ENCODE measurements at regions not wholly inside any gene's neighbourhood (a gene's known extent, or its start where the extent isn't known, plus 50 kb on each side); places are given as distances from the start of the nearest gene placed in this dataset.
"Not testable (repeated sequence)": the region's sequence is repeated elsewhere in the genome, so short reads cannot be mapped to it uniquely, and the experiment has no call there.

- DNase-seq (ENCODE audit: low spot score); ATAC-seq (ENCODE audit: low FRiP score): not testable (repeated sequence)
Observed at GRCh38 chr9:67635067-67635466, 223.7 kb upstream of the ANKRD20A1 start.

- DNase-seq (ENCODE audit: low spot score); ATAC-seq (ENCODE audit: low FRiP score): not testable (repeated sequence)
Observed at GRCh38 chr9:67611900-67612299, 246.8 kb upstream of the ANKRD20A1 start.

- not testable (repeated sequence) for ATAC-seq (ENCODE audit: low FRiP score); DNase-seq (ENCODE audit: low spot score)
Observed at GRCh38 chr9:67609872-67610271, 248.9 kb upstream of the ANKRD20A1 start.

GRCh38 chr9:67609435-67609834, 249.3 kb upstream of the ANKRD20A1 start:
- ATAC-seq (ENCODE audit: low FRiP score); DNase-seq (ENCODE audit: low spot score): not testable (repeated sequence)

GRCh38 chr9:67605113-67605512, 253.6 kb upstream of the ANKRD20A1 start:
- ATAC-seq (ENCODE audit: low FRiP score); DNase-seq (ENCODE audit: low spot score): not testable (repeated sequence)

GRCh38 chr9:67603609-67604008, 255.1 kb upstream of the ANKRD20A1 start:
- not testable (repeated sequence) for ATAC-seq (ENCODE audit: low FRiP score); DNase-seq (ENCODE audit: low spot score)

GRCh38 chr9:67592424-67592823, 266.3 kb upstream of the ANKRD20A1 start:
- not testable (repeated sequence) for ATAC-seq (ENCODE audit: low FRiP score); DNase-seq (ENCODE audit: low spot score)

GRCh38 chr9:67555874-67556273, 302.9 kb upstream of the ANKRD20A1 start:
- ATAC-seq (ENCODE audit: low FRiP score); DNase-seq (ENCODE audit: low spot score): not testable (repeated sequence)

- DNase-seq (ENCODE audit: low spot score); ATAC-seq (ENCODE audit: low FRiP score): not testable (repeated sequence)
Observed at GRCh38 chr9:67550044-67550443, 308.7 kb upstream of the ANKRD20A1 start.

GRCh38 chr9:67529834-67530233, 328.9 kb upstream of the ANKRD20A1 start:
- ATAC-seq (ENCODE audit: low FRiP score); DNase-seq (ENCODE audit: low spot score): not testable (repeated sequence)

GRCh38 chr9:67516938-67517337, 341.8 kb upstream of the ANKRD20A1 start:
- DNase-seq (ENCODE audit: low spot score); ATAC-seq (ENCODE audit: low FRiP score): not testable (repeated sequence)

GRCh38 chr9:67514587-67514986, 344.1 kb upstream of the ANKRD20A1 start:
- not testable (repeated sequence) for DNase-seq (ENCODE audit: low spot score); ATAC-seq (ENCODE audit: low FRiP score)

GRCh38 chr9:67503728-67504369, 354.9 kb upstream of the ANKRD20A1 start:
- not testable (repeated sequence) for DNase-seq (ENCODE audit: low spot score); ATAC-seq (ENCODE audit: low FRiP score)

GRCh38 chr9:67492028-67492427, 366.7 kb upstream of the ANKRD20A1 start:
- not testable (repeated sequence) for DNase-seq (ENCODE audit: low spot score); ATAC-seq (ENCODE audit: low FRiP score)

GRCh38 chr9:67477465-67477864, 381.3 kb upstream of the ANKRD20A1 start:
- not testable (repeated sequence) for DNase-seq (ENCODE audit: low spot score); ATAC-seq (ENCODE audit: low FRiP score)

- DNase-seq (ENCODE audit: low spot score); ATAC-seq (ENCODE audit: low FRiP score): not testable (repeated sequence)
Observed at GRCh38 chr9:67470739-67471138, 388.0 kb upstream of the ANKRD20A1 start.

- ATAC-seq (ENCODE audit: low FRiP score): not testable (repeated sequence)
Observed at GRCh38 chr9:67468326-67468725, 390.4 kb upstream of the ANKRD20A1 start.

GRCh38 chr9:67461796-67462757, 396.7 kb upstream of the ANKRD20A1 start:
- ATAC-seq (ENCODE audit: low FRiP score): not testable (repeated sequence)

More at GRCh38 chr9:67468326-67468725, 390.4 kb upstream of the ANKRD20A1 start:
- DNase-seq (ENCODE audit: low spot score): not testable (repeated sequence)

GRCh38 chr9:67452941-67453340, 405.8 kb upstream of the ANKRD20A1 start:
- DNase-seq (ENCODE audit: low spot score); ATAC-seq (ENCODE audit: low FRiP score): not testable (repeated sequence)

More at GRCh38 chr9:67461796-67462757, 396.7 kb upstream of the ANKRD20A1 start:
- not testable (repeated sequence) for DNase-seq (ENCODE audit: low spot score)

GRCh38 chr9:67442313-67442712, 416.4 kb upstream of the ANKRD20A1 start:
- not testable (repeated sequence) for ATAC-seq (ENCODE audit: low FRiP score); DNase-seq (ENCODE audit: low spot score)

Measured in omental fat pad (tissue), 1 donor.